Activated CD4-positive, alpha-beta T cell treated with anti-CD3 and anti-CD28 coated beads, Interleukin-10, Interleukin-2, amounts not matched to agents 100 ng/mL and 50 ng/mL, durations not matched to agents 16 hours and 8 hours (primary cell): ENCODE measurements at regions not wholly inside any gene's neighbourhood (a gene's known extent, or its start where the extent isn't known, plus 50 kb on each side); places are given as distances from the start of the nearest gene placed in this dataset.
"Not testable (repeated sequence)": the region's sequence is repeated elsewhere in the genome, so short reads cannot be mapped to it uniquely, and the experiment has no call there.

Experiments used
- DNase-seq: peaks from one replicate; pipeline ENCODE4 v3.0.0-alpha.2; 2020

DNA sequence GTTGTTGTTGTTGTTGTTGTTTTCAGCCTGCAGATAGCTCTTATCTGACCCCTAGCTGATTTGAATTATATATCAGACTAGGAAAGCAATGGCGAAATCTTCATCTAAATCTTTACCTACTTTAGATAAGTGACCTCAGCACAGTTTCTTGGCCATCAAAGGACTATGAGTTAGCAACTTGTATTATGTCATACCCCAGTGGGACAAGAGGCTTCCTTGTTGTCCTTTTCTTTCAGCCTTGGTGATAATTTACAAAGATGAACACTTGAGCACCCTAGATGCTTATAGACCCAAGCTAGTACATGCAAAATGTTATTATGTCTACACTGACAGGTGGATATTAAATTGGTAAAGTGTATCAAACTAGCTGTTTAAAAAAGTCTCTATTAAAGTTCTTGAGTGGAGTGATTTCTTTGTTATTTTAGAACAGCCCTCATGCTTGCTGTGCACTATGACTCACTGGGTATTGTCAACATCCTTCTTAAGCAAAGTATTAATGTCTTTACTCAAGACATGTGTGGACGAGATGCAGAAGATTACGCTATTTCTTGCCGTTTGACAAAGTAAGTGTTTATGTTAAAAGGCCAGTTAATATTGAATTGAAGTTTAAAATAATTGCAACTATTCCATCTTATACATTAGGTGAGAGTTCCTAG, 56.6 kb upstream of the ZNF519 start:
- not testable (repeated sequence) for DNase-seq
